SK-N-SH (cell line): ENCODE measurements at regions not wholly inside any gene's neighbourhood (a gene's known extent, or its start where the extent isn't known, plus 50 kb on each side); places are given as distances from the start of the nearest gene placed in this dataset.

Experiments used
- CTCF ChIP-seq: fragments of 200-600 bp; sonication (generic); IDR thresholded peaks from 2 replicates; pipeline ENCODE4 v1.6.1; 2017; ENCODE audit warnings: antibody characterized with exemption, mild to moderate bottlenecking, moderate library complexity
- EZH2phosphoT487 ChIP-seq: fragments of 200-600 bp; sonication (generic); IDR thresholded peaks from 2 replicates; pipeline ENCODE4 v1.6.1; 2017; ENCODE audit warnings: low read depth, mixed run types, mild to moderate bottlenecking, antibody characterized with exemption, moderate library complexity, borderline replicate concordance
- GABPA ChIP-seq: IDR thresholded peaks from 2 replicates; pipeline ENCODE4 v1.4.0; 2012; ENCODE audit warnings: low read depth, mild to moderate bottlenecking
- JUND ChIP-seq: IDR thresholded peaks from 2 replicates; pipeline ENCODE4 v1.4.0; 2012
- MAX ChIP-seq: IDR thresholded peaks from 2 replicates; pipeline ENCODE4 v1.4.0; 2012; ENCODE audit warnings: low read depth
- MXI1 ChIP-seq: IDR thresholded peaks from 2 replicates; pipeline ENCODE4 v1.6.1; 2012; ENCODE audit warnings: mild to moderate bottlenecking, low read depth, low read length, improper control_type of control experiment
- NRF1 ChIP-seq: IDR thresholded peaks from 2 replicates; pipeline ENCODE4 v1.6.1; 2012; ENCODE audit warnings: low read depth, mild to moderate bottlenecking, low read length
- POLR2AphosphoS5 ChIP-seq: IDR thresholded peaks from 2 replicates; pipeline ENCODE4 v1.6.1; 2012; ENCODE audit warnings: low read depth, low read length
- RXRA ChIP-seq: IDR thresholded peaks from 2 replicates; pipeline ENCODE4 v1.4.0; 2012; ENCODE audit warnings: low read depth, mild to moderate bottlenecking, borderline replicate concordance
- SIN3A ChIP-seq: IDR thresholded peaks from 2 replicates; pipeline ENCODE4 v1.6.1; 2012; ENCODE audit warnings: low read depth, mild to moderate bottlenecking, low read length, moderate library complexity, borderline replicate concordance
- USF2 ChIP-seq: fragments of 150-350 bp; IDR thresholded peaks from 2 replicates; pipeline ENCODE4 v1.6.1; 2017; ENCODE audit warnings: antibody characterized with exemption, low read length, low read depth, borderline replicate concordance
- YY1 ChIP-seq: IDR thresholded peaks from 2 replicates; pipeline ENCODE4 v1.4.0; 2012; ENCODE audit warnings: low read depth, mild to moderate bottlenecking

GRCh38 chr21:10463156-10463555 is 58.2 kb upstream of the TPTE start:
- TF ChIP-seq CTCF (no peak), GABPA (no peak), JUND (no peak), MXI1 (no peak), MAX (no peak), SIN3A (no peak), YY1 (no peak), USF2 (no peak), POLR2AphosphoS5 (no peak), NRF1 (no peak), RXRA (no peak), EZH2phosphoT487 (no peak)
